NCI-H510A treated with DMSO at 0.1 percent for 48 hours (cell line): ENCODE measurements at regions not wholly inside any gene's neighbourhood (a gene's known extent, or its start where the extent isn't known, plus 50 kb on each side); places are given as distances from the start of the nearest gene placed in this dataset.
"Not testable (repeated sequence)": the region's sequence is repeated elsewhere in the genome, so short reads cannot be mapped to it uniquely, and the experiment has no call there.

Experiments
- DNase-seq: peaks from one replicate; lab custom pipeline; 2025; lab: John Stamatoyannopoulos, UW

DNA sequence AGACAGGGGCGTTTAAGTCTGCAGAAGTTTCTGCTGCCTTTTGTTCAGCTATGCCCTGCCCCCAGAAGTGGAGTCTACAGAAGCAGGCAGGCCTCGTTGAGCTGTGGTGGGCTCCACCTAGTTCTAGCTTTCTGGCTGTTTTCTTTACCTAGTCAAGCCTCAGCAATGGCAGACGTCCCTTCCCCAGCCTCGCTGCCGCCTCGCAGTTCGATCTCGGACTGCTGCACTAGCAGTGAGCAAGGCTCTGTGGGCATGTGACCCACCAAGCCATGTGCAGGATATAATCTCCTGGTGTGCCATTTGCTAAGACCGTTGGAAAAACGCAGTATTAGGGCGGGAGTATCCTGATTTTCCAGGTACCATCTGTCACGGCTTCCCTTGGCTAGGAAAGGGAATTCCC, 742.7 kb upstream of the NRXN1 start:
- DNase-seq, result not testable (repeated sequence)

DNA sequence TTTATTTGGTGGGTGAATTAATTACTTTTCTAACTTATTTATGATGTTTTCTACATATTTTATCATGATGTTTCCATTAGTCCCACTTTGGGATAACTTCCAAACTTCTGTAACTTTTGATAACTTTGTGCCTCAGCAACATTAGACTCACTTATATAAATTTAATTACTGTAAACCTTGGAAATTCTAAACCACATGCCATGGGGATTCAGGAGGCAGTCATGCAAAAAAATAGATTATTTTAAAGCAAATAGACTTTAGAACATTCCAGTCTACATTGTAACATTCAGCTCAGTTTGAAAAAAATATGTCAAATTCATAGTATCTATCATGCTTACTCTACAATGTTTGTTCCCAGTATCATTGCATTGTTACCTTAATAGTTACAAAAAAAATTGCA, 728.5 kb upstream of the NRXN1 start:
- no peak for DNase-seq

DNA sequence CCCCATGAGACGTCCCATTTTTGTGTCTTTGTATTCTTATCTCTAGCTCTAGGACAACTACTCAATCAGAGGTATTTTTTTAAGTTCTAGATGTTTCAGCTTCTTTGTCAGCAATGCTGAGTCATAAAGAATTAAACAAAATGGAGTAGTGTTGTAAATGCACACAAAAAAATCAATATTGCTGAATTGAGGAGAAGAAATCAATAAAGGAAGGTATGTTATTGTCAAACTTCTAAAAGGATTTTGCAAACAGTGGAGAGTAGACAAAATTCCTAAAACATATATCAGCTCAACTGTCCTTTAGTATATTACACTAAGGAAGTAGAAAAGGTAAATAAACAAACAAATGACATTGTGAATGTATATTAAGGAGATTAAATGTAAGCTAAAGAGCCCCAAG, 726.1 kb upstream of the NRXN1 start:
- DNase-seq, result no peak

DNA sequence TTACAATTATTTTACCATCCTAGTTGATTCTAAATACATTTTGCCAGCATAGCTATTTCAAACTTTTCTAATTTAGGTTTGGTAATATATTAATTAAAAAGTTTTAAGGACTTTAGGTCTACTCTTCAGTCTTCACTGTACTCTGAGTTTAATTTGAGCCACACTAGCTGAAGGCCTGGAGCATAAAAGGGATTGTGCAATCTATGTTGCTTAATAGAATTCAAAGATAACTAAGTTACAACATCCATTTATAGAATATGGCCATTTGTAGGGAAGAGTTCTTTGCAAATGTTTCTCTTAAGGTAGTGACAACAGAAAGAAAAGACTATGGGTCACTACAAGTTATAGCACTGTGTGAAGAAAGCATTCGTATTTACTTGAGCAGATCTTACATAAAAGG, 702.2 kb upstream of the NRXN1 start:
- DNase-seq, result no peak

DNA sequence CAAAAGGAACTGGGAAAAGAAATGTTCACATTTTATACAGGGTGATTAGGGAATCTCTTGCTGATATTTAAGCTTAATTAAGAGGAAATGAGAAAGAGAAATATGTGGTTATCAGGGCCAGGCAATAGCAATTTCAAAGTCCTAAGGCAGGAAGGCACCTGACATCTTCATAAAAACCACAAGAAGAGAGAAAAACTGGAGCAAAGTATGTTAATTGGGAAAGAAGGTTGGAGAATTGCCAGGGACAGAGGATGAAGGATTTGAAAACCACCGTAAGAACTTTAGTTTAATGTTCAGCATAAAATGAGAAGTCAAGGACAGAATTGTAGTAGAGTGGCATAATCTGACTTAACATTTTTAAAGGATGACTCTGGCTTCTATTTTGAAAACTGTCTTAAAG, 691.8 kb upstream of the NRXN1 start:
- no peak for DNase-seq

DNA sequence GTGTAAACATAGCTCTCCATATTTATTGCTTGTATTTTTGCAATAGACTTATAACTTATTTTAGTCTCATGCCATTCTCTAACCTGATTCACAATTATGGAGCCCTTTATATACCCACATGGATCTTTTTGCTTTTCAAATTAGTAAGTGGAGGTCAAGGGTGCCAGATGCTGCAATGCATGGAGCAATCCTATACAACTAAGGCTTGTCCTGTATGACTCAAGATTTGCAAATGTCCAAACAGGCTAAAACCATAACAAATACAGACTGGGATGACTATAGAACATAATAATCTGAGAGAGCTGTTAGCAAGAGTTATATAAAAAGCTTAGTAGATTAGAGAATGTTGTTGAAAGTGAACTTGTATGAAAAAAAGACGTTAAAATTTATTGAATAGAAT, 690.4 kb upstream of the NRXN1 start:
- no peak for DNase-seq

DNA sequence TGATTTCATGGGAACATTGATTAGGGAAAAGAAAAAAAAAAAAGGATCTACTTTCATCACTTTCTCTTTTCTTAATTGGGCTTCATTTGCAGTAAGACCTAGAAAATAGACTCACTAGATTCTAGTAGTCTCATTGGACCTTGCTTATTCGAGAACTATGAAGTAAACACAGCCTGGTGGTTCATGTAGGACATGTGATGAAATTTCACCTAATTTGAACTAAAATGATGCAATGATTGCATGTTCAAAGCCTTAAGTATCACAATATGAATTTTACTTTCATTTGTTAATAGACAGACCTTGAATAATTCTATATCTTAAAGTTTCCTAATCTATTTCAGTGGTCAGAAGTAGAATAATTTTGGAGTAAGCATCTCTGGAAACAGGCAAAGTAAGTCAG, 688.9 kb upstream of the NRXN1 start:
- no peak for DNase-seq

DNA sequence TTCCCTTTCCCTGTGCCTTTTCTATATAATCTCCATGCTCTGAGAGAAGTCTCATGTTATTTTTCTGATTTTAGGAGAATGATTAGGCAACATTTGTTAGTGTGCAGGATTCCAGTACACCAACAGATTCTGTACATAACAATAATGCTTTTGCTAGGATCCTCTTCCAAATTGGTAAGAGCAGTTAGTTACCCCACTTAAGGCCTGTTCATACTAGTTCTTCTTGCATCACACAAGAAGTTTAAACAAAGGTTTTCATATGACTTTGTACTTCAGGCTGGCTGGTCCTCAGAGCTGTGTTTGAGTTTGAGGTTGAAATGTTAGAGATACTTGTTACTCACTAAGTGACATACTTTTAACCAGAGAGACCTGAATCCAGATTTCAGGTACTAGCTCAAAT, 686.9 kb upstream of the NRXN1 start:
- no peak for DNase-seq

DNA sequence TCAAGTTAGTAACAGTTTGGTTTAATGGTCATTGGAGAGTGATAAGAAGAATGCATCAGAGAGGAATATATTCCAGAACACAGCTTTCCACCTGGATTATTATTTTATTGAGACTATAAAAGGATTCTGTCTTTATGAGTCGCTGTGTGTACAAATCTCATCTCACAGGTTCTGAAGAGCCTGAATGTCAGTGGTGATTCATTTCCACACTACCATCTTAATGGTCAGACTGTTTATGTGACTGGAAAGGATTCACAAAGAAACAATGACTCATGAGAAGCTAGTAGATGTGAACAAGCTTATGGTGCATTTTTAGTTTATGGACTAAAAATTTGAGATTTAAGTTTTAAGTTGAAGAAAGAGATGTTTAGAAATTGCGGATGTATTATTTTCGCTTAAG, 685.4 kb upstream of the NRXN1 start:
- no peak for DNase-seq

DNA sequence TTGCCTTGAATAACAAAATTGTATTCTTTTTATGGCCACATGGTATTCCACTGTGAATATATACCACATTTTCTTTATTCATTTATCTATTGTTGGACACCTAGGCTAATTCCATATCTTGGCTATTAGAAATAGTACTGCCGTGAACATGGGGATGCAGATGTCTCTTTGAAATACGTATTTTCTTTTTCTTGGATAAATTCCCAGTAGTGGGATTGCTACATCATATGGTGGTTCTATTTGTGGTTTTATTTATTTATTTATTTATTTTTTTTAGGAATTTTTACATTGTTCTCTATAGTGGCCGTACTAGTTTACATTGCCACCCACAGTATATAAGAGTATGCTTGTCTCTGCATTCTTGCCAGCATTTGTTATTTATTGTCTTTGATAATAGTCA, 679.8 kb upstream of the NRXN1 start:
- DNase-seq, result no peak

DNA sequence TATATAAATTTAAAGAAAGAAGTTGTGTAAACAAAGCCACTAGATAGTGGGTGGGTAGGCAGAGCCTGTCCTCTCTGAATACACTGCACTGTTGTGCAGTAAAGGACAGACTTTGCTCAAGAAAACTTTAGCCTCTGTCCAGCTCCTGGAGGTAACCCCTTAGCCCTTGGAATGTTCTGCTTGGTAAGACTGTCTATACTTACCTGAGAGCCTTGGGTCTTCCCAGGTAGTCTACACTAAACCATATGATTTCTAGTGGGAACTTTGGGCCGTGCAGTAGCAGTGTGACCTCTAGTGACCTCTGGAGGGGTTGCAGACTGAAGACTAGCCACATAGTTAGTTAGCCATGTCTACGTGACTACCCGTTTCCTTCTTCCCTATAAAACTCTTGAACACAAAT, 678.3 kb upstream of the NRXN1 start:
- no peak for DNase-seq

DNA sequence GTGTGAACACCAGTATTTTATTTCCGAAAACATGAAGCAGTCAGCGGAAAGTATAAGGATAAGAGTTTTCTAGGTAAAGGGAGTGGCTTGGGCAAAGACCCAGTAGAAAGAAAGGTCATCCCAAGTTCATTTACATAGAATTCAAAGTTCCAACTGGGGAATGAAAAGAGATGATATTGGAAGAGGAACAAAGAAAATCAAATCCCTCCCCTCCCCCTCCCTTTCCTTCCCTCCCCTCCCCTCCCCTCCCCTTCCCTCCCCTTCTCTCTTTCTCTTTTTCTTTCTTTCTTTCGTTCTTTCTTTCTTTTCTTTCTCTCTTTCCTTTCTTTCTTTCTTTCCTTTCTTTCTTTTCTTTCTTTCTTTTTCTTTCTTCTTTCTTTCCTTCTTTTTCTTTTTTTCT, 675.7 kb upstream of the NRXN1 start:
- no peak for DNase-seq

DNA sequence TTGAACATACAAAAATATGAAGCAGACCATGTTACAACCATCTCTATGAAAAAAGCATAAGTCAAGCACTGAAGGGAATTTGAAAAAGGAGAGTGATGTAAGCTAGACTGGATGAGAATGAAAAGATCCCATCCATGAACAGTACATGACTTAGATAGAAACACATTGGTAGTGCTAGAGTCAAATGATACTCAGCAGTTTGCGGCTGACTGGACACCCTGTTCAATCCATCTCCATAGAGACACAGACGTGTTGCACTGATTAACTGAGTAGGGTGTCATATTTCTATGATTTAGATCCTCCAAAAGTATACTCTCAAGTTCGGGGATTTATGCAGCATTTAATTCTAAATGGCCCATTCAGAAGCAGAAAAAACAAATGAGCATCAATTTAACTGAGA, 674.3 kb upstream of the NRXN1 start:
- DNase-seq, result peak; percentile 42

DNA sequence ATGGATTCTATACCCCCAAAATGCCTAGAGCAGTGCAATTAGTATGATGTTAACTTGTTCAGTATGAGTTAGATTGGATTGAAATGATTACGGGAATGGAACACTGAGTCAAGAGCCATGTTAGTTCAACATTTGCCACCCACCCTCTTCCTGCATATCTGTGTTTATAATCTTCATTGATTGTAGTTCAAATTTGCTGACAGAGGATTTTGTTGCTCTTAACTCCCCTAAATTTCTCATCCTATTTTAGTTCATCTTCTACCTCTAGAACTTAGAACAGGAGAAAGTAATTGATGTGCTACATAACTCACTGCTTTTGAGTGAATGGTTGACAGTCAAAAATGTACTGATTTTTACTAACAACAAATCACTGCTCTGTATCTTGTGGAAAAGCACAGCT, 673.5 kb upstream of the NRXN1 start:
- no peak for DNase-seq

DNA sequence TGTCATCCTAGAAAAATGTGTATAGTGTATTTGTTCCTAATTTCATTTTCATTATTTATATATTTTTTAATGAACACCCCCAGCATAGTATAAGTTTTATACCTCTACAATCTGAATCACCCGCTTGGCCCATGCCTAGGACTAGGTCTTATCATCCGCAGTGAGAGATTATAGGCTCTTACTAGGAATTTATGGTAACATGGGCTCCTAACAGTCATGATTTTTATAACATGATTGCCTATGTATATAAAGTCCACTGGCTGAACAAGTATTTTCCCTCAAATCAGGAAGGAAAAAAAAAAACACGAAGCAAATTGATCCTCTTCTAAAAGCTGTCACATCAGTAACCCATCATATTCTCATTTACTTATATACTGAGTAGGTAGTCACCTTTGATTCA, 666.1 kb upstream of the NRXN1 start:
- no peak for DNase-seq

DNA sequence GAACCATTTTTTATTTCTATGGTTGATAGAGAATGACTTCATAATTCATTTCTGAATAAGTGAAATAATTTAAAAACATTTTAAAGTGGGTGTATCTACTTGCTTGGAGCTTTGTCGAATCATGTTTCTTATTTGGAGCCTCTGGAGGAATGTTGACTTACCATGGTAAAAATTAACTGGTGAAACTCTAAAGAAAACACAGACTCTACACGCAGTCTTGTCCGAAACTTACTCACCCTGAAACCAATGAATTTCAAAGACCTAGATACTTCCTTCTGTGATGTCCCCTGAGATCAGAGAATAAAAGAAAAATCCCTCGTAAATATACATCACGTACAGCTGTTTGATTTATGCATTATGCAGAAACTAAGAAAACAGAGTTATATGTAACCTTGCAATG, 665.2 kb upstream of the NRXN1 start:
- DNase-seq, result no peak

DNA sequence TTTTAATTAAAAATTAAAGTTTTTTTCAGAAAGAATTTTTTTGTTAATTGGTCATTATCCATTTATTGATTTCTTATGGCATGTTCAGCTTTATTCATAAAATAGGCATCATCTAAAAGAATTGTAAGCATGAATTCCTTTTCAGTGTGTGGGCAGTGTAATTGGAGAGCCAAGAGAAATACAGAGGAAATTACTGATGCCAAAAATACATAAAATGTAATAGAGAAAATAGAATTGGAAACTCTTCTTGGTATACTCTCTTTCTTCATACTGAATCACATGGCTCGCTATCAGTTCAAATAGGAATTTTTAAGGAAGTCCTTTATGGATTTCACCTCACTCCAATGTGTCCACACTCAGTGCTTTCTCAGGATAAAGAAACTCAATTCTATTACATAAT, 663.6 kb upstream of the NRXN1 start:
- no peak for DNase-seq

DNA sequence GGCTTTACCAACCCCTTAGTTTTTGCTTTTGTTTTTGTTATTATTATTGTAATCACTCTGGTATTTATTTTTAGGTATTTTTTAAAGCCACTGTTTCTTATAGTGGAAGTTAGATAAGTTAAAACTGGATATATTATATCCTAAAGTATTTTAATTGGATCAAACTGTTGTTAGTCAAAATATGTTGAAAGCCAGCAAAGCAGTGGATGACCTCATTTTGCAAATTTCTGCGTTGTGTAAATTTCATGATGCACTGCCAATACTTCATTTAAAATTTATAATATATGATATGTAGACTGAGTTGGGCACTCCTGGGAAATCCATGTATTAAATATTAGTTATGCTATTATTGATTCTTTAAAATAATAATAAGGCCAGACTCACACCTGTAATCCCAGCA, 661.7 kb upstream of the NRXN1 start:
- no peak for DNase-seq

DNA sequence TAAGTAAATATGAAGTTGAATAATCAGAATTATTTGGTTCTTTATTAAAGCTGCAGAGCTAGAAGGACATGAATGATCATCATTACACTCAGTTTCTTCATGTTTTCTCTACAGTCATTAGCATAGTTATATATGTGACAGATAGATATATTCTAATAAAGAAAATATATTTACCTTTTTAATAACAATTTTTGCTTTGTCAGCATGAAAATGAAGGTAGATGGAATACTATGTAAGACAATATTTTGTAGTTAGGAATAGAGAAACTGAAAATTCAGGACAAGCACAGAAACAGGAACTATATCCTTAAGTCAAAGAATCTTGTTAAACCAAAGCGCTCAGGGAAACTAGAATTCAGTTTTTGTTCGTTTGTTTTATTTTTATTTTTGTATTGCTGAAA, 649.9 kb upstream of the NRXN1 start:
- no peak for DNase-seq

DNA sequence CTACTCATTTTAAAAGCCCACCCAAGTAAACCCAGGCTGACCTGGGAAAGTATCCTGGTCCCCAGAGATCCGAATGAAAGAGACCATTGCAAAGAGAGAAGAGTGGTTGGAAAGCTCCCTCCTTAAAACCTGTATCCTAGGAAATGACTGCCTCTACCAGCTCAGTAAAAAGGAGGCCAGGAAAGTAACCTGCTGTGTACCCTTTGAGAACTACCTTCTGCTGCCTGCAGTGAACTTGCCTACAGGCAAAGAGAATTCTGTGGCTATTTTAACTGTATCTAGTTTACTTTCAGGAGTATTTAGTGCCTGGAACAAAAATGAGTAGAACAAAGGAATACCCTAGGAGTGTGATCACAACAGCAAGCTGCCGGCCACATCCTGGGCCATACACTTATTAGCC, 641.7 kb upstream of the NRXN1 start:
- DNase-seq, result no peak

DNA sequence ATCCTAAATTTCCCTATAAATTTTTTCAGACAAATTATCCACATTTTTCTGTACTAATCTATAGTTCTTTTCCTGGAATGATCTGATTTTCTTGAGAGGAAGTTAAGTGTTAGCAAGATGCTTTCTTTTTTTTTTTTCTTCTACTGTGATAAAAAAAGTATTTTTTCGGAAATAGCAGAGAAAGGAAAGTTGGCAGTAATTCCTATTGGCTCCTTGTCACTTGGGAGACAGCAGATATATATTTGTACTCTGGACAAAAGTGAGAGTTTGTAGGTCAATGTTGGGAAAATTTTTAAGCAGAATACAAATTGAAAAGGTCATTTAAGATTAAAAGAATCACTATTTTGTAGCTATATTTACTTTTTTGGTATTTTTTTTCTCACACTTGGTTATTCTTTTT, 635.7 kb upstream of the NRXN1 start:
- no peak for DNase-seq

DNA sequence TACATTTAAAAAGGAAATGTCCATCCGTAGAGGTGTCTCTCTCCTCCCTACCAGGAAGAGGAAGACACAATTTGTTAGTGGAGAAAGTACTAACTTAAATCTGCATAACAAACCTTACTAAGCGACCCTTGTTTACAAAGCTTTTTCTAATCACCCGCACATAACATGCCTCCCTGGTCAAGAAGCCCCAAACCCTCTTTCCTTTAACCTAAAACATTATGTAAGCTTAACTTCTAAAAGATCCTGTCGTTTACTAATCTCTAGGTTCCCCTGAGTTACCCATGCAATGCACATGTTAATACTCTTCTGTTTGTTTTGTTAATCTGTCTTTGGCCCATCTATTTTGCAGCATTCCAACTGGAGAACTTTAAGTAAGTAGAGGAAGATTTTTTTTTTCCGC, 630.3 kb upstream of the NRXN1 start:
- no peak for DNase-seq

DNA sequence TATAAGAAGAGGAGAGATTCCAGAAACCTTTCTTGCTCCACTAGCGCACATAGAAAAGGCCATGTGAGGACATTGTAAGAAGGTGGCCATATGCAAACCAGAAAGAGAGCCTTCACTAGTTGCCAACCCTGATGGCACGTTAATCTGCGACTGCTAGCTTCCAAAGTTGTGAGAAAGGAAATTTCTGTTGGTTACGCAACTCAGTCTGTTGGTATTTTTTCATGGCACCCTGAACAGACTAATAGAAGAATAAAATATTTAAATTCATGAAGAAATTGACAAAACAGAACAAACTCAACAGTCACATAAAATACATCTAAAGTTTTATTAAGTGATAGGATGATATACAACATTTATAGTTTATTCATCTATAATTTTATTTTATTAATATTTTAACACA, 625.9 kb upstream of the NRXN1 start:
- no peak for DNase-seq

DNA sequence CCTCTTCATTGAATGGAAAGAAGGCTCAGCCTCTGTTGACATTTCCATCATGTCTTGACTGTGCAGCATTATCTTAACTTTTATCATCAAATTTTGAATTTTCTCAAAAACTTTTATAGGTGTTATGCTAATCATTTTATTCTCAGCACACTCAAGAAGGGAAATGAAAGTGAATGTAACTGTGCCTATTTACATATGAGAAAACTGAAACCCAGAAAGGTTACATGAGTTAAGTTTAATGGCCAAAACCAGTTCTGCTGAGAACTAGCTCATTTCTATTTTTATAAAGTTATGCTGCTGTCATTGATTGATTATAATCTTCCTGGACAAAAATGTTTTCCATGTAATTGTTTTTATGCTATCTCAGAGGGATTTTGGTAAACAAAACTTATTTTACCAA, 618.8 kb upstream of the NRXN1 start:
- DNase-seq, result no peak

DNA sequence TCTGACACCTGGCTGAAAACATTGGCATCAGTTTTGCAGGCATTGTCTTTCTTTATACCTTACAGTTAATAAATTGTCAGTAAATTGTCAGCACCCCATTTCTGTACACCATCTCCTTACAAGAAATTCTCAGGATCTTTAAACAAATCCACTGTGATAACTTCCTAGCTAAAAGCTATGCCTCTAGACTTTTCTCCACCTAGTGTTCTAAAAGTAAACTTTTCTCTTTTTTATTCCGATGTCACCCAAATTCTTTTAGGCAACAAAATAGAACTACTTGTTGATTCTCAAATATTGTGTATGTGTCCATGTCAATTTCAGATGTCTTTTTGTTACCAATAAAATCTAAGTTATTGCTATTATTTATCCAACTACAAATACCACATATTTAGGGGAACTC, 617.4 kb upstream of the NRXN1 start:
- DNase-seq, result no peak

DNA sequence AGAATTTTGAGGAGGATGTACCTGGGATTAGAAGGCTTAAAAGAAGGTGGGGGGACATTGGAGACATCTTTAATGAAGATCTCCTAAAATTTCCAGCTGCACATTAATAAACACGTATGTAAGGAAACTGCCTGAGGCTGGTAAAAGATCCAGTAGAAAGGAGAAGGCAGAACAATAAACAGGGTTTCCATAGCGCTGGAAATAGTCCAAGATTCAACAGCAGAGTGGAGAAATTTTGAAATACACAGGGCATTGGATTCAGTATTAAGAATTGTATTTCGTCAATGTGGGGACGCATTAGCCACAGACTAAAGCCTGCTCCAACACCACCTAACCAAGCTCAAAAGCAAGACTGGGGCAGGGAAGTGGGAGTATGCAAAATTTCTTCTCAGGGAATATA, 606.9 kb upstream of the NRXN1 start:
- DNase-seq, result no peak
